Suprapubic skin (tissue), 4 donors: ENCODE measurements at regions not wholly inside any gene's neighbourhood (a gene's known extent, or its start where the extent isn't known, plus 50 kb on each side); places are given as distances from the start of the nearest gene placed in this dataset.

Experiments used
- CTCF ChIP-seq, 2 donors: fragments of 200-600 bp in 1 of 2; fragments of 450-650 bp in 1 of 2; sonication (generic) in 1 of 2; IDR thresholded peaks; one replicate each; pipeline ENCODE4 v1.5.1; 2016 to 2019; ENCODE audit warnings: antibody characterized with exemption in 2 of 2, mild to moderate bottlenecking in 1 of 2, moderate library complexity in 1 of 2
- POLR2A ChIP-seq, 2 donors: fragments of 450-650 bp; IDR thresholded peaks; one replicate each; pipeline ENCODE4 v1.6.1; 2017; ENCODE audit warnings: antibody characterized with exemption in 2 of 2, mild to moderate bottlenecking in 2 of 2, moderate library complexity in 2 of 2
- POLR2AphosphoS5 ChIP-seq, 3 donors: sonication (generic); formaldehyde crosslinking; IDR thresholded peaks; one replicate each; pipeline ENCODE4 v1.6.1; 2017; ENCODE audit warnings: antibody characterized with exemption in 3 of 3

- TF ChIP-seq POLR2AphosphoS5 (IDR thresholded peaks at IDR 0.05) (no peak), POLR2A (IDR thresholded peaks at IDR 0.05) (no peak), CTCF (IDR thresholded peaks at IDR 0.05) (no peak)
Observed at GRCh38 chr18:78448106-78448505, 531.5 kb upstream of the SALL3 start.
